ENCODE measurements at regions not wholly inside any gene's neighbourhood (a gene's known extent, or its start where the extent isn't known, plus 50 kb on each side); places are given as distances from the start of the nearest gene placed in this dataset.
"Not testable (repeated sequence)": the region's sequence is repeated elsewhere in the genome, so short reads cannot be mapped to it uniquely, and the experiment has no call there.

DNA sequence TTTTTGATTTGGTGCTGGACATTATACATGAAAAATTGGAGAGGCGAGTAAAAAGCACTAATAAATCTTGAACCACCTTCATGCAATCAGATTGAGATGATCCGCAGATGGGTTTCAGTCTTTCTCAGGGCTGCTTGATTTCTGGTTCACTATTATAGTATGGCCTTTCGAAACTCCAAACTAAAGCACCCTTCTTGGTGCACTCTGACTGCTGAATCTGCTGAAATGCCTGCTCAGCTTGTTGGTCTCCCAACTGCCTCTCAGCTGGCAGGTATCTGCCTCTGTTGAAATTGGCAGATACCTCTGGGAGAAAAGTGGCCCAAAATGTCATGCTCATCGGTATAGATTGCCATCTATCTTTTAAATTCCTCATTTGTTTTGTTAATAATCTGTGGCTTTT is 102.5 kb upstream of the WIPF3 start:
- DNase-seq: not testable (repeated sequence)

DNA sequence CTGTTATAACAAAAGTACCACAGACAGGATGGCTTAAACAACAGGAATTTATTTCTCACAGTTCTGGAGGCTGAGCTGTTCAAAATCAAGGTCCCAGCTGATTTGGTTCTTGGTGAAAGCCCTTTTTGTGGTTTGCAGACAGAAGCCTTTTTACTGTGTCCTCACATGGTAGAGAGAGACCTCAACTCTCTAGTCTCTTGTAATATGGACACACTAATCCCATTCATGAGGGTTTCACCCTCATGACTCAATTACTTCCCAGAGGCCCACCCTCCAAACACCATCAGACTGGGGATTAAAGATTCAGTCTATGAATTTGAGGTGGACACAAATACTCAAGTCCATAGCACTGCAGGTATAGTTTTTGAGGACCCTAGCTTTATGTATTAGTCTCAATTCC is 97.3 kb upstream of the WIPF3 start:
- not testable (repeated sequence) for DNase-seq

DNA sequence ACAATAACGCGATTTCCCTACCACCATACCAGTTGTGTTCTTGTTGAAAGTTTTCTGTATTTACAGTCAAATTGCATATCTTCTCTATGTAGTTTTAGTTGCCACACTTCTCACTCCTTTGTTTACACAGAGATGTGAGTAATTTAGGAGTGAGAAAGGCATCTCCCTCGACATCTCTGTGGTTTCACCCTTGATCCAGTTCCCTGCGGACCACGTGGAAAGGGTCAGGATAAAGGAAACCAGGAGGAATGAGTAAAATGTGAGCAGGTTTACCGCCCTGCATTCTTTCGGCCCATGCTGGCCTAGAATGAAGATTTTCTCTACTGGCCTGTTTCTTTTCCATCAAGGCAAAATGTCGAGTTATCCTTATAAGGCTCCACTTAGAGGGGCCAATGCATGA is 83.2 kb upstream of the WIPF3 start:
- DNase-seq: not testable (repeated sequence)

DNA sequence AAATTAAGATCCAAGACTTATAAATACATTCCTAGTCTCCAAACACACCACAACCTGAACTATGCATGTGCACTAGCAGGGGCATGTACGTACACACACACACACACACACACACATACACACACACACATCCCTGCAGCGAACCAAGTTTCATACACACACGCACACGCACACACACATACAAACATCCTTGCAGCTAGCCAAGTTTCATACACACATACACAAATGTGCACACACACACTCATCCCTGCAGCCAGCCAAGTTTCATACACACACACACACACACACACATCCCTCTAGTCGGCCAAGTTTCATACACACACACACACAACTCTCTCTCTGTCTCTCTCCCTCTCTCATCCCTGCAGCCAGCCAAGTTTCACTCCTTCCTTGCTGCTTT is 82.7 kb upstream of the WIPF3 start:
- peak; percentile 16 for DNase-seq

DNA sequence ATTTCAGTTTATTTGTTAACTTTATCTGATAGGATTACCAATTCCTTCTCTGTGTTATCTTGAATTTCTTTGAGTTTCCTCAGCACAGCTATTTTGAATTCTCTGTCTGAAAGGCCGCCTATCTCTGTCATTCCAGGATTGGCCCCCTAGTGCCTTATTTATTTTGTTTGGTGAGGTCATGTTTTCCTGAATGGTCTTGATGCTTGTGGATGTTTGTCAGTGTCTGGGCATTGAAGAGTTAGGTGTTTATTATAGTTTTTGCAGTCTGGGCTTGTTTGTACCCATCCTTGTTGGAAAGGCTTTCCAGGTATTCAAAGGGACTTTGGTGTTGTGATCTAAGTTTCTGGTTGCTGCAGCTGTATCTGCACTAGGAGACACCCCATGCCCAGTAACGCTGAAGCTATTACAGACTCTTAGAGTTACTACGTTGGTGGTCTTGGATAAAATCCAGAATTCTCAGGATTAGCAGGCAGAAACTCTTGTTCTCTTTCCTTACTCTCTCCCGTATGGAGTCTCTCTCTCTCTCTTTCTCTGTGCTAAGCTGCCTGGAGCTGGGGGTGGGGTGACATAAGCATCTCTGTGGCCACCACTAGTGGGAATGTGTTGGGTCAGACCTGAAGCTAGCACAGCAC is 76.7 kb upstream of the WIPF3 start:
- not testable (repeated sequence) for DNase-seq

DNA sequence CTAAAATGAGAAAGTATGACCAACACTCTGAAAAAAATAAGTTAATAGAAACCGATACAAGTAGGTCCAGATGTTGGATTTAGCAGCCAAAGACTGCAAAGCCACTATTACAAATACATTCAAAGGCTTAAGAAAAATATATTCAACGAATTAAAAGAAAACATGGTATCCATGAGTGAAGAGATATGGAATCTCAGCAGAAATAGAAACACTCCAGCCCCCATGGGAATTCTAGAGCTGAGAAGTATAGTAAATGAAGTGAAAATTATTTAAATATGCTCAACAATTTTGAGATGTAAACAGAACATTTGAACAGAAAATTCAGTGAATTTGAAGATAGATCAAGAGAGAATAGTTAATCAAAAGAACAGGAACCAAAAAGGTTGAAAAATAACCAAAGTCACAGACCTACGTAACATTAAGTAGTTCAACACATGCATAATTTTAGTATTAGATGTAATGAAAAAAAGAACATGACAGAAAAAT is 72.0 kb upstream of the WIPF3 start:
- no peak for DNase-seq

DNA sequence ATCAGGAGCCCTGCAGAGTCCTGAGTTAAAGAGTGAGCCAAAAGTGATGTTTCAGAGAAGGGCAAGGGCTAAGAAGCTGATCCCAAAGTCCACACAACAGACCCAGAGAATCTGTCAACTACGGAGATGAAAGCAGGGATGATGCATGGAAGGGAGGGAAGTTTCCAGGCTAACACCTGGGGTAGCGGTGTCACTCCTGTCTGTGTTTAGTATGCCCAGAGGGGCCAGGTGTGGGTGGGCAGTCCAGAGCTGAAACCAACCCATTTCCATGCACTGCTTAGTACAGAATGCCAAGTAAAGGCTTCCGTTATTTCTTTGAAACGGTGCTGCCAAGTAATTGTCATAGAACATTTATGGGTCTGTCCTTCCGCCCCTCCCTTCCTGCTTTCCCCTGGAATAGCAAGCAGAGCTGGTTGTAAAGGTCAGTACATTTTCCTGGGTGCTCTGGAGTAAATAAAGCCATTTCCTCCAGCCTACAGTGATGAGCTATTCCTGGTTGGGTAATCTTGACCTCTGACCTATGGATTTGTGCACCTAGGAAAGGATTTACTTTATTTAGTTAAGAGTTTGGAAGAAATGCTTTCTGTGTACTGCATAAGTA is 58.6 kb upstream of the WIPF3 start:
- DNase-seq: not testable (repeated sequence)

DNA sequence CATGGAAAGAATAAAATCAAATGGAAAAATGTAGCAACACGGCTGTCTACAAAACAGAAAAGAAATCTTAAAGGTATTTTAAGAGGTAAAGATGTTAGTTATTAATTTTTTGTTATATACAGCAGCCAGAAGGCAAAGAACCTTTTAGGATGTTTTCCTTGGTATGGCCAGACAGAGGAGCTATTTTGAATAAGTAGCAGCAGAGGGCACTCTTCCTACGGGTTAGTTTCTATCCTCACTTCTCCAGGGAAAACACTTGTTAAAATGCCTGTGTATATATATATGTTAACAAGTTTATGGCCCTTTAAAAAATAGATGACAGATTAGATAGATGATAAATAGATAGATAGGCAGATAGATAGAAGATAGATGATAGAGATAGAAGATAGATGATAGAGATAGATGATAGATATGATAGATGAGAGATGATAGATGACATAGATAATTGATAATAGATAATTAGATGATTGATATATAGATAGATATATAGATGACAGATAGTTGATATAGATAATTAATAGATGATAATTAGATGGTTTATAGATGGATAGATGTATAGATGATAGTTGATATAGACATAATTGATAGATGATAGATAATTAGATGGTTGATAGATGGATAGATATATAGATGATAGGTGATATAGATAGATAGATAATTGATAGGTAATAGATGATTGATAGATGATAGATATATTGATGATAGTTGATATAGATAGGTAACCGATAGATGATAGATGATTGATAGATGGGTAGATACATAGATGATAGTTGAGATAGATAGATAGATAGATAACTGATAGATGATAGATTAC is 57.8 kb upstream of the WIPF3 start:
- DNase-seq: peak; percentile 25

DNA sequence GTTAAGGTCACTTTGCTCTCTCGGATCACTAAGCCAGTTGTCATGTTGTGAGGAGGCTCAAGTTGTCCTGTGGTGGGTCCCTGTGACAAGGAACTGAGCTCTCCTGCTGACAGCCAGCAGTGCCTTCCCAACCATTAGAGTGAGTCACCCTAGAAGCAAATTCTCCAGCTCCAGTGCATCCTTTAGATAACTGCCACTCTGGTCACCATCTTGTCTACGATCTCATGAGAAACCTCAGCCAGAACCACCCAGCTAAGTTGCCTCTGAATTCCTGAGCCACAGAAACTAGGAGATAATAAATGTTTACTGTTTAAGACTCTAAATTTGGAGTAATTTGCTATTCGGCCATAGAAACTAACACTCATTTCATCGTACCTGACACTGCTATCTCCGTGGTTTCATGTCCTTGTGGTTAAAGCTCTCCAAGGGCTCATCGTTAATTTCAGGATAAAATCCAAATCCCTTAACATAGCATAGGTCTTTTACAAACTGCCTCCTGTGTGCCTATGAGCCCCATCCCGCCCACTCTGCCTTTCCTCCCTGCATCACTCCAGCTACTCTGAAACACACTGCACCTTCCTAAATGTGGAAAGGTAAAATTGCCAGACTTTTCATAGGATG is 56.5 kb upstream of the WIPF3 start:
- no peak for DNase-seq

DNA sequence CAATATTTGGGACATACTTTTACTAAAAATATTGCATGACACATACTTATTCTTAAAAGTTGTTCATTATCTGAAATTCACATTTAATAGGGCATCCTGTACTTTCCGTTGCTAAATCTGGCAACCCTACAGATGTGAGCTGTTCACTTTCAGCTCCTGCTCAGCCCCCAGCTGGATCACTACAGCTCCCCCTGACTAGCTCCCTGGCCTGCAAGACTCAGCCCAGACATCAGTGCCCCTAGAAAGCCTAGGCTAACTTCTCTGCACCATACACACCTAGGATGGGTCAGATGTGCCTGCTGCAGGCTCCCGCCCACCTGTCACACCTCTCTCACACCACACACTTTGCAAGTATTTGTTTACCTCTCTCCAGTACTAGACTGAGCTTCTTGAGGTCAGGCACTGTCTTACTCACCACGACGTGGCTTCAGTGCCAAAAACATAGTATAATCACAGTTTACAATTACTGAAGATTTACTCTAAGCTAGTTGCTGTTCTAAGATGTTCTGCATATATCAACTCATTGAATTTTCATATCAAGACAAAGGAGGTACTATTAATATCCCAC is 55.9 kb upstream of the WIPF3 start:
- not testable (repeated sequence) for DNase-seq

DNA sequence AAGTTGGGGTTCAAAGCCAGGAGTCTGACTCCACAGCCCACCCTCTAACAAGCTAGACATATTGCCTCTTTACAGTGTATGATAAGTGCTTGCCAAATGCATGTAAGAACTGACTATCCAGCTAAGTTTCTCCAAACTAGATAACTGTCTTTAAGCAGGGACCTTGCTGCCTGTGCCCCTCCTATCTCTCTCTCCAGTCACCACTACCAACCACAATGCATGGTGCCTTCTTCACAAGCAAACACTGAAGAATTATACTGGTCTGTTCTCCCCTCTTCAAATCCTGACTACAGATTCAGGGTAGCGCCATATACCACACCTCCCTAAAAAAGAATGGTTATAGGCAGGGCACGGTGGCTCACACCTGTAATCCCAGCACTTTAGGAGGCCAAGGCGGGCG is 55.3 kb upstream of the WIPF3 start:
- not testable (repeated sequence) for DNase-seq

DNA sequence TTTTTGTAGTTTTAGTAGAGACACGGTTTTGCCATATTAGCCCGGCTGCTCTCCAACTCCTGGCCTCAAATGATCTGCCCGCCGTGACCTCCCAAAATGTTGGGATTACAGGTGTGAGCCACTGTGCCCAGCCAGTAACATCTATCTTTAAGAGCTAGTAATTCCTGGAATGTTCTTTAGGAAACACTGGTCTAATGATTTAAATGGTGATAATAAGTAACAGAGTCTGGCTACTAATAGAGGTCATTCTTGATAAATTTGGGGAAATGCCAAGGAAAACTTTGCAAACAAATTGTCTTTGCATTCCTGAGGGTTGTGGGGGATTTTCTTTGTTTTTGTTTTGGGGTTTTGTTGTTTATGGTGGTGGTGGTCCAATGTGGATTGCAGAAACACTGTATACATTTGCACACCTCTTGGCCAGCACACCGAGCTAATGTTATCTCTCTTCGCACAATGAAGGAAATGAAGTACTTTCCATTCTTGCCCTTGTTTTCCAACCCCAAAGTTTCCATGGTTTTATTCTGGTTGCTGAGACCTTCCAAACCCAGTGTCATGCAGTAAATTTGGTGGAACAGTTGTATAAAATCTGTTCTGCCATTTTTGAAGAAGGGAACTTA is 51.3 kb upstream of the WIPF3 start:
- DNase-seq: no peak
